ENCODE measurements at regions not wholly inside any gene's neighbourhood (a gene's known extent, or its start where the extent isn't known, plus 50 kb on each side); places are given as distances from the start of the nearest gene placed in this dataset.

DNA sequence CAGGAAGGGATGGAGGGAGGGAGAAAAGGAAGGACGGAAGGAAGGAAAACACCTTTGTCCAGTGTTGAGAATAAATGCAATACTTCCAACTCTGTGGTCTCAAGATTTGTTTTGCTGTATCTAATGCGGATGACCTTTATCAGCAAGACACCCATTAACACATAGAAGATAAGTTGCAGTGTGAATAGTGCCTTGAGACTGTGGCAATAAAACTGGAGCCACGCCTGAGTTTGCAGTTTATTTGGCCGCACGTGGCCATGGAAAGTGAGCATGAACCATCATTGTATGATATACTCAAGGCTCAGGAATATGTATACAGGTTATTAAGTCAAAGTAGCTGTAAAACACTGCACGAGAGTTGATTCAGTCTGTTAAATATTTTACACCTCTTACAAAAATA lies 113.6 kb upstream of the EEA1 start:
- POLR2A ChIA-PET (ENCODE audit: unreplicated experiment), result interaction anchor here (0.5 kb wide), 1 partner anchor 466 kb away, joined by 6 read pairs; no protein-coding TSS in a partner anchor
- TF ChIP-seq, protein P1, sequence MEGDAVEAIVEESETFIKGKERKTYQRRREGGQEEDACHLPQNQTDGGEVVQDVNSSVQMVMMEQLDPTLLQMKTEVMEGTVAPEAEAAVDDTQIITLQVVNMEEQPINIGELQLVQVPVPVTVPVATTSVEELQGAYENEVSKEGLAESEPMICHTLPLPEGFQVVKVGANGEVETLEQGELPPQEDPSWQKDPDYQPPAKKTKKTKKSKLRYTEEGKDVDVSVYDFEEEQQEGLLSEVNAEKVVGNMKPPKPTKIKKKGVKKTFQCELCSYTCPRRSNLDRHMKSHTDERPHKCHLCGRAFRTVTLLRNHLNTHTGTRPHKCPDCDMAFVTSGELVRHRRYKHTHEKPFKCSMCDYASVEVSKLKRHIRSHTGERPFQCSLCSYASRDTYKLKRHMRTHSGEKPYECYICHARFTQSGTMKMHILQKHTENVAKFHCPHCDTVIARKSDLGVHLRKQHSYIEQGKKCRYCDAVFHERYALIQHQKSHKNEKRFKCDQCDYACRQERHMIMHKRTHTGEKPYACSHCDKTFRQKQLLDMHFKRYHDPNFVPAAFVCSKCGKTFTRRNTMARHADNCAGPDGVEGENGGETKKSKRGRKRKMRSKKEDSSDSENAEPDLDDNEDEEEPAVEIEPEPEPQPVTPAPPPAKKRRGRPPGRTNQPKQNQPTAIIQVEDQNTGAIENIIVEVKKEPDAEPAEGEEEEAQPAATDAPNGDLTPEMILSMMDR (conservative IDR thresholded peaks at IDR 0.05; ENCODE audit: low read depth, low read length), result no peak
- TF ChIP-seq EZH2 (IDR thresholded peaks at IDR 0.05; ENCODE audit: low read length, unreplicated experiment) (no peak), EZH2phosphoT487 (IDR thresholded peaks at IDR 0.05; ENCODE audit: borderline replicate concordance, low read length) (no peak)
- ATAC-seq (no peak), DNase-seq (no peak)
- H3K9me2 ChIP-seq (replicated peaks; ENCODE audit: low read length), result no peaks in the 10 kb centered on the region
- no peaks in the 10 kb centered on the region for H3F3A ChIP-seq (ENCODE audit: low read length, unreplicated experiment)
- no peaks in the 10 kb centered on the region for H3K9me3 ChIP-seq (ENCODE audit: low read length)
- no TSS peak for BruUV-seq (replicated peaks)
- H3K36me3 ChIP-seq (ENCODE audit: low read depth, low read length), result no peaks in the 10 kb centered on the region
- no peaks in the 10 kb centered on the region for H3K27me3 ChIP-seq (ENCODE audit: low read length)
- no peak overlapping the region for H3K4me2 ChIP-seq (ENCODE audit: low read length)
- intact Hi-C loops (cut with micrococcal nuclease), result no loop called here
- H2AFZ ChIP-seq (ENCODE audit: low read length), result no peak overlapping the region
- H3K27ac ChIP-seq (ENCODE audit: low read length), result no peak overlapping the region
- no peak overlapping the region for H3K9ac ChIP-seq (ENCODE audit: low read length)
- no peaks in the 10 kb centered on the region for H3K4me1 ChIP-seq (ENCODE audit: insufficient read depth, low read length)
- no peaks in the 10 kb centered on the region for H4K20me1 ChIP-seq (ENCODE audit: low read length)
- H3K79me2 ChIP-seq (ENCODE audit: low read length), result no peaks in the 10 kb centered on the region
- CTCF ChIA-PET, result no interaction called here
- no peak overlapping the region for H3K4me3 ChIP-seq (ENCODE audit: low read length)

DNA sequence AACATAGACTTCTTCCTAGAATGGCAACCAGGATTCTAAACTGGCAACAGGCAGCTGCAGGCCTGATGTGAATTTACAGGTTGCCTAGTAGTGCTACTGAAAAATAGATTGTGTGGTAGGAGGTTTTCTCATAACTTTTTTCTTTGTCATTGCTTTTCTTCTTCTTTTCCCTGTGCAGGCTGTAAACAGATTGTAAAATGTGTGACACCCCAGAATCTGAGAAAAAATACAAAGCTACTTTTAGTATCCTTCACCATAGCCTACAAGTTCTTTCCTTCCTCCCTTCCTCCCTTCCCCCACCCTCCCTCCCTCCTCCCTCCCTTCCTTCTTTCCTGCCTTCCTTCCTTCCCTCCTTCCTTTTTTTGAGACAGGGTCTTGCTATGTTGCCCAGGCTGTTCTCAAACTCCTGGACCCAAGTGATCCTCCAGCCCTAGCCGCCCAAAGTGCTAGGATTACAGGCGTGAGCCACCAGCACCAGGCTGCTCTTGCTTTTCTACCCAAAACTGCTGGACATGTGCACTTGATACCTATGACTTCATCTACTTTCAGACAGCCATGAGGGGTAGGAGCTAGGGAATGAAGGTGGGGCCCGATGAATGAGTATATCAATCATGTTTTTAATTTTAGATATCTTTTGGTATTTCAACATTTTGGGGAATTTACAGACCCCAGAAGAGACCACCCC lies 114.2 kb upstream of the EEA1 start:
- Histone ChIP-seq H3K4me3 (ENCODE audit: low read length) (no peak overlapping the region), H3K9me3 (ENCODE audit: low read length) (no peaks in the 10 kb centered on the region), H3K79me2 (ENCODE audit: low read length) (no peaks in the 10 kb centered on the region), H4K20me1 (ENCODE audit: low read length) (no peaks in the 10 kb centered on the region), H3K27me3 (ENCODE audit: low read length) (no peaks in the 10 kb centered on the region), H3K9ac (ENCODE audit: low read length) (no peak overlapping the region), H3K4me2 (ENCODE audit: low read length) (no peak overlapping the region), H3F3A (ENCODE audit: low read length, unreplicated experiment) (no peaks in the 10 kb centered on the region), H3K9me2 (replicated peaks; ENCODE audit: low read length) (no peaks in the 10 kb centered on the region), H3K36me3 (ENCODE audit: low read depth, low read length) (no peaks in the 10 kb centered on the region), H3K27ac (ENCODE audit: low read length) (no peak overlapping the region), H3K4me1 (ENCODE audit: insufficient read depth, low read length) (no peaks in the 10 kb centered on the region), H2AFZ (ENCODE audit: low read length) (no peak overlapping the region)
- ChIA-PET POLR2A (ENCODE audit: unreplicated experiment) (interaction anchor here (0.5 kb wide), 1 partner anchor 467 kb away, joined by 6 read pairs; no protein-coding TSS in a partner anchor), CTCF (no interaction called here)
- DNase-seq (no peak), ATAC-seq (no peak)
- no peak for TF ChIP-seq EZH2phosphoT487 (IDR thresholded peaks at IDR 0.05; ENCODE audit: borderline replicate concordance, low read length)
- no TSS peak for BruUV-seq (replicated peaks)
- intact Hi-C loops (cut with micrococcal nuclease), result no loop called here

DNA sequence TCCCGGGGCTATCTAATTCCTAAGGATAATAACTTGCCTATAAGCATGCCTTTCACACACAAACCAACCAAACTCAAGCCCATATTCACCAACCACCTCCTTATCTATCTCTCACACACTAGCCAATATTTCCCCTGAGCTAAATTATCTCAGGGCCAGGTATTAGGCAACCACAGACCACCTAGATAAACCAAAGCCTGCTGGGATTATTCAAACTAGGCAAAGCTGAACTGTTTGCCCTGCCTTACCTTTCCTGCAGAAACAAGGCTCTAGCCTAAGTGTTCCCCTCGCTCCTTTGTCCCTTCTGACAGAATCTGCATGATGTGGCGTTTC lies 114.7 kb upstream of the EEA1 start:
- intact Hi-C loops (cut with micrococcal nuclease), result no loop called here

More for the DNA sequence above, 114.7 kb upstream of the EEA1 start:
- no peaks in the 10 kb centered on the region for H3K79me2 ChIP-seq (ENCODE audit: low read length)
- H3K27me3 ChIP-seq (ENCODE audit: low read length), result no peaks in the 10 kb centered on the region
- H3K36me3 ChIP-seq (ENCODE audit: low read depth, low read length), result no peaks in the 10 kb centered on the region
- no peak overlapping the region for H3K9ac ChIP-seq (ENCODE audit: low read length)
- no peak overlapping the region for H3K27ac ChIP-seq (ENCODE audit: low read length)
- DNase-seq (no peak), ATAC-seq (no peak)
- POLR2A ChIA-PET (ENCODE audit: unreplicated experiment), result no interaction called here
- no peaks in the 10 kb centered on the region for H4K20me1 ChIP-seq (ENCODE audit: low read length)
- no peak overlapping the region for H2AFZ ChIP-seq (ENCODE audit: low read length)
- no peaks in the 10 kb centered on the region for H3K9me2 ChIP-seq (replicated peaks; ENCODE audit: low read length)
- H3K4me1 ChIP-seq (ENCODE audit: insufficient read depth, low read length), result no peaks in the 10 kb centered on the region
- no peak overlapping the region for H3K4me3 ChIP-seq (ENCODE audit: low read length)
- H3F3A ChIP-seq (ENCODE audit: low read length, unreplicated experiment), result no peaks in the 10 kb centered on the region
- no peaks in the 10 kb centered on the region for H3K9me3 ChIP-seq (ENCODE audit: low read length)
- CTCF ChIA-PET, result no interaction called here
- H3K4me2 ChIP-seq (ENCODE audit: low read length), result no peak overlapping the region
- no TSS peak for BruUV-seq (replicated peaks)
- no peak for TF ChIP-seq EZH2phosphoT487 (IDR thresholded peaks at IDR 0.05; ENCODE audit: borderline replicate concordance, low read length)
- TF ChIP-seq, protein P1 (conservative IDR thresholded peaks at IDR 0.05; ENCODE audit: low read depth, low read length), result no peak
- no peak for TF ChIP-seq EZH2 (IDR thresholded peaks at IDR 0.05; ENCODE audit: low read length, unreplicated experiment)

All from PC-3 (cell line).